HG03066 (cell line): ENCODE measurements at regions not wholly inside any gene's neighbourhood (a gene's known extent, or its start where the extent isn't known, plus 50 kb on each side); places are given as distances from the start of the nearest gene placed in this dataset.

ENCODE experiments used
- ATAC-seq: cut with Tn5 transposase; IDR thresholded peaks from one replicate; pipeline ENCODE4 v1.9.1; 2021; ENCODE audit warnings: low read depth; ENCODE audit not compliant: unreplicated experiment

- ATAC-seq = no peak
Measured at GRCh38 chr2:235139956-235140800, 188.4 kb downstream of the SH3BP4 start.

- ATAC-seq = no peak
Measured at GRCh38 chr2:235140801-235141081, 188.9 kb downstream of the SH3BP4 start.

GRCh38 chr2:235141411-235142128 is 189.8 kb downstream of the SH3BP4 start:
- no peak for ATAC-seq

GRCh38 chr2:235142601-235143000 is 190.8 kb downstream of the SH3BP4 start:
- no peak for ATAC-seq

GRCh38 chr2:235143789-235144188 is 192.0 kb downstream of the SH3BP4 start:
- no peak for ATAC-seq

- ATAC-seq = no peak
Measured at GRCh38 chr2:235144291-235144690, 192.5 kb downstream of the SH3BP4 start.

GRCh38 chr2:235146206-235146605 is 194.4 kb downstream of the SH3BP4 start:
- no peak for ATAC-seq

GRCh38 chr2:235146871-235147565 is 195.2 kb downstream of the SH3BP4 start:
- no peak for ATAC-seq

GRCh38 chr2:235148201-235149170 is 196.7 kb downstream of the SH3BP4 start:
- ATAC-seq = no peak

- no peak for ATAC-seq
Measured at GRCh38 chr2:235149240-235149659, 197.4 kb downstream of the SH3BP4 start.

- no peak for ATAC-seq
Measured at GRCh38 chr2:235149736-235150135, 197.9 kb downstream of the SH3BP4 start.

GRCh38 chr2:235151152-235151551 is 199.3 kb downstream of the SH3BP4 start:
- ATAC-seq = no peak

GRCh38 chr2:235155163-235155562 is 203.3 kb downstream of the SH3BP4 start:
- no peak for ATAC-seq

GRCh38 chr2:235156055-235156454 is 204.2 kb downstream of the SH3BP4 start:
- no peak for ATAC-seq

GRCh38 chr2:235157746-235158482 is 206.1 kb downstream of the SH3BP4 start:
- ATAC-seq = no peak

- ATAC-seq = no peak
Measured at GRCh38 chr2:235160281-235160810, 208.5 kb downstream of the SH3BP4 start.

- no peak for ATAC-seq
Measured at GRCh38 chr2:235161565-235161964, 209.7 kb downstream of the SH3BP4 start.

GRCh38 chr2:235162082-235162836 is 210.4 kb downstream of the SH3BP4 start:
- ATAC-seq = no peak

GRCh38 chr2:235162837-235163197 is 211.0 kb downstream of the SH3BP4 start:
- ATAC-seq = no peak
